HL-60 (cell line): ENCODE measurements at regions not wholly inside any gene's neighbourhood (a gene's known extent, or its start where the extent isn't known, plus 50 kb on each side); places are given as distances from the start of the nearest gene placed in this dataset.
"Not testable (repeated sequence)": the region's sequence is repeated elsewhere in the genome, so short reads cannot be mapped to it uniquely, and the experiment has no call there.

ENCODE experiments used
- TF ChIP-seq, protein P1 (sequence below): IDR thresholded peaks from one replicate; pipeline ENCODE4 v1.5.1; 2011; ENCODE audit warnings: low read length, control low read depth, inconsistent platforms; ENCODE audit not compliant: insufficient read depth
- TF ChIP-seq, protein P2 (sequence below): IDR thresholded peaks from 2 replicates; pipeline ENCODE4 v1.6.1; 2012; ENCODE audit warnings: low read depth; ENCODE audit not compliant: insufficient replicate concordance

DNA sequence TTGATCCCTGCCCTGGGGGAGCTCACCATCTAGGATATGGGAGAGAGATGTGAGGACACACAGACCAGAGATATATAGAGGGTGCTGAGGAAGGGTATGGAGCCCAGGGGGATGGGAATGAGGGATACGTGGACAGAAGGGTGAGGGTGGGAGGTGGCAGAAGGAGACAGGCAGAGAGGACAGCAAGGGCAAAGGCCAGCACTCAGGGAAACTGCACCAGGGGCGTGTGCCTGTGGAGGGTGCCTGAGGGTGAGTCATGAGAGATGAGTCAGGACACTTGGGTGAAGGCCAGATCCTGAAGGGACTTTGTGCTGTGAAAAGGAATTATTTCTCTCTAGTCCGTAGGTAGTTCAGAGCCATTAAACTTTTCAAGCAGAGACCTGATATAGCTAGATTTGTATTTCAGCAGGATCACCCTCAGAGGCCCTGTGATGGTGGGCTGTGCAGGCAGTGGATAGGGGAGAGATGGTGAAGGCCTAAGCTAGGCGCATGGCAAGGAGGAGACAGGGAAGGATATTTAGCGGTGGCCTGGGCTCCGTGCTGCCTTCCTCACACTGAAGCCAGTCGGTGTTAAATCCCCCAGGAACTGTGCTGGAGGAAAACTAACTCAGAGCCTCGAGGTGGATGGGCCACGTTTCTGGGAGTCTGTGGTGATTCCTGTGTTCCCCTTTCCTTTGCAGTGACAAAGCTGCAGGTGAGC lies 3075.0 kb downstream of the RPIA start:
- TF ChIP-seq, protein P1, sequence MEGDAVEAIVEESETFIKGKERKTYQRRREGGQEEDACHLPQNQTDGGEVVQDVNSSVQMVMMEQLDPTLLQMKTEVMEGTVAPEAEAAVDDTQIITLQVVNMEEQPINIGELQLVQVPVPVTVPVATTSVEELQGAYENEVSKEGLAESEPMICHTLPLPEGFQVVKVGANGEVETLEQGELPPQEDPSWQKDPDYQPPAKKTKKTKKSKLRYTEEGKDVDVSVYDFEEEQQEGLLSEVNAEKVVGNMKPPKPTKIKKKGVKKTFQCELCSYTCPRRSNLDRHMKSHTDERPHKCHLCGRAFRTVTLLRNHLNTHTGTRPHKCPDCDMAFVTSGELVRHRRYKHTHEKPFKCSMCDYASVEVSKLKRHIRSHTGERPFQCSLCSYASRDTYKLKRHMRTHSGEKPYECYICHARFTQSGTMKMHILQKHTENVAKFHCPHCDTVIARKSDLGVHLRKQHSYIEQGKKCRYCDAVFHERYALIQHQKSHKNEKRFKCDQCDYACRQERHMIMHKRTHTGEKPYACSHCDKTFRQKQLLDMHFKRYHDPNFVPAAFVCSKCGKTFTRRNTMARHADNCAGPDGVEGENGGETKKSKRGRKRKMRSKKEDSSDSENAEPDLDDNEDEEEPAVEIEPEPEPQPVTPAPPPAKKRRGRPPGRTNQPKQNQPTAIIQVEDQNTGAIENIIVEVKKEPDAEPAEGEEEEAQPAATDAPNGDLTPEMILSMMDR = not testable (repeated sequence)
- TF ChIP-seq, protein P2, sequence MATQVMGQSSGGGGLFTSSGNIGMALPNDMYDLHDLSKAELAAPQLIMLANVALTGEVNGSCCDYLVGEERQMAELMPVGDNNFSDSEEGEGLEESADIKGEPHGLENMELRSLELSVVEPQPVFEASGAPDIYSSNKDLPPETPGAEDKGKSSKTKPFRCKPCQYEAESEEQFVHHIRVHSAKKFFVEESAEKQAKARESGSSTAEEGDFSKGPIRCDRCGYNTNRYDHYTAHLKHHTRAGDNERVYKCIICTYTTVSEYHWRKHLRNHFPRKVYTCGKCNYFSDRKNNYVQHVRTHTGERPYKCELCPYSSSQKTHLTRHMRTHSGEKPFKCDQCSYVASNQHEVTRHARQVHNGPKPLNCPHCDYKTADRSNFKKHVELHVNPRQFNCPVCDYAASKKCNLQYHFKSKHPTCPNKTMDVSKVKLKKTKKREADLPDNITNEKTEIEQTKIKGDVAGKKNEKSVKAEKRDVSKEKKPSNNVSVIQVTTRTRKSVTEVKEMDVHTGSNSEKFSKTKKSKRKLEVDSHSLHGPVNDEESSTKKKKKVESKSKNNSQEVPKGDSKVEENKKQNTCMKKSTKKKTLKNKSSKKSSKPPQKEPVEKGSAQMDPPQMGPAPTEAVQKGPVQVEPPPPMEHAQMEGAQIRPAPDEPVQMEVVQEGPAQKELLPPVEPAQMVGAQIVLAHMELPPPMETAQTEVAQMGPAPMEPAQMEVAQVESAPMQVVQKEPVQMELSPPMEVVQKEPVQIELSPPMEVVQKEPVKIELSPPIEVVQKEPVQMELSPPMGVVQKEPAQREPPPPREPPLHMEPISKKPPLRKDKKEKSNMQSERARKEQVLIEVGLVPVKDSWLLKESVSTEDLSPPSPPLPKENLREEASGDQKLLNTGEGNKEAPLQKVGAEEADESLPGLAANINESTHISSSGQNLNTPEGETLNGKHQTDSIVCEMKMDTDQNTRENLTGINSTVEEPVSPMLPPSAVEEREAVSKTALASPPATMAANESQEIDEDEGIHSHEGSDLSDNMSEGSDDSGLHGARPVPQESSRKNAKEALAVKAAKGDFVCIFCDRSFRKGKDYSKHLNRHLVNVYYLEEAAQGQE = not testable (repeated sequence)
